Stimulated activated CD4-positive, alpha-beta T cell treated with anti-CD3 and anti-CD28 coated beads, Interleukin-2, amount 100 ng/mL, for 24 hours (primary cell): ENCODE measurements at regions not wholly inside any gene's neighbourhood (a gene's known extent, or its start where the extent isn't known, plus 50 kb on each side); places are given as distances from the start of the nearest gene placed in this dataset.
A peak's percentile ranks its signal among the peaks of the same experiment; 100 is the strongest.
"Not testable (repeated sequence)": the region's sequence is repeated elsewhere in the genome, so short reads cannot be mapped to it uniquely, and the experiment has no call there.

ENCODE experiments used
- DNase-seq, 2 donors: peaks; one replicate each; pipeline ENCODE4 v3.0.0-alpha.2; 2020

DNA sequence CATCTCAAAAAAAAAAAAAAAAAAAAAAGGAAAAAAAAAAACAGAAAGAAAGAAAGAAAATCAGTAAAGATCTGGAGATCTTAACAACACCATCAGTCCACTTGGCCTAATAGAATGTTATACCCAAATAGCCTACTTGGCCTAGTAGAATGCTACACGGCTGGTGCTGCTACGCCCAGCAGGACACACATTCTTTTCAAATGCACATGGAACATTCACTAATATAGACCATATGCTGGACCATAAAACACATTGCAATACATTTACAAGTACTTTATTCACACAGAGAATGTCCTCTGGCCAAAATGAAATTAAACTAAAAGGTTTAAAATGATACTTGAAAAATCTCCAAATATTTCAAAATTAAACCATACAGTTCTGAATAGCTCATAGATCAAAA, 80.0 kb upstream of the TNFAIP3 start:
- DNase-seq = no peak

- no peak for DNase-seq
Observed at GRCh38 chr6:137788248-137788647, 78.8 kb upstream of the TNFAIP3 start.

GRCh38 chr6:137791281-137792159, 75.5 kb upstream of the TNFAIP3 start:
- no peak for DNase-seq

GRCh38 chr6:137792160-137793033, 74.7 kb upstream of the TNFAIP3 start:
- DNase-seq = no peak

DNA sequence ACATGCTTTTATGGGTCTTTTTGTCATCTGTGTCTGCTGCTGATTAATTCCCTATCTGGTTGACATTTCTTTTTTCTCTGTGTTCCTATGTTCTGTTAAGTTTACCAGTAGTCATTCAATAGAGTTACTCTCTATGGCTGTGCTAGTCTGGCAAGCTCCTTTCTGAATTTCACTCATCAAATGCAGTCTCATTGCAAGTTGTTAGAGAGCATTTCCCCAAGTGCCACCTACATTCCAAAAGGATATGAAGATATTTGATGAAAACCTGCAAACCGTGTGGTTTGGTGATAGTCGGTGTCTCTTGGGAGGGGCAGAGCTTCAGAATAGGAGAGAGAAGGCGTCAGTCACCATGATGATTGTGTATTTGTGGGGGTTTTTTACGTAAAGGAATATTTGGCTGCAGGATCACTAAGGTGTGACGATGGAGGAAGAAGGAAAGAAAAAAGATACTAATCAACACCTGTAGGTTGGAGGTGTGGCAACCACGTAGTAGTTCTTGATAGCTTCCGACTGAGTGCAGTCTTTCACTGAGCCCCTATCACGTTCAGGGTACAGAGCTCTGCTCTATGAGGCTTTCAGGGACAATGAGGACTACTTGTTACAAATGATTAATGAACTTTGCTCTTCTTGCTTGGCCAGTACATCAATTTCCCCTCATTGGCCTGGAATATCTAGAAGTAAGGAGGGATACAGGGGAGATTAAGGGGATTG, 73.1 kb upstream of the TNFAIP3 start:
- DNase-seq = no peak

DNA sequence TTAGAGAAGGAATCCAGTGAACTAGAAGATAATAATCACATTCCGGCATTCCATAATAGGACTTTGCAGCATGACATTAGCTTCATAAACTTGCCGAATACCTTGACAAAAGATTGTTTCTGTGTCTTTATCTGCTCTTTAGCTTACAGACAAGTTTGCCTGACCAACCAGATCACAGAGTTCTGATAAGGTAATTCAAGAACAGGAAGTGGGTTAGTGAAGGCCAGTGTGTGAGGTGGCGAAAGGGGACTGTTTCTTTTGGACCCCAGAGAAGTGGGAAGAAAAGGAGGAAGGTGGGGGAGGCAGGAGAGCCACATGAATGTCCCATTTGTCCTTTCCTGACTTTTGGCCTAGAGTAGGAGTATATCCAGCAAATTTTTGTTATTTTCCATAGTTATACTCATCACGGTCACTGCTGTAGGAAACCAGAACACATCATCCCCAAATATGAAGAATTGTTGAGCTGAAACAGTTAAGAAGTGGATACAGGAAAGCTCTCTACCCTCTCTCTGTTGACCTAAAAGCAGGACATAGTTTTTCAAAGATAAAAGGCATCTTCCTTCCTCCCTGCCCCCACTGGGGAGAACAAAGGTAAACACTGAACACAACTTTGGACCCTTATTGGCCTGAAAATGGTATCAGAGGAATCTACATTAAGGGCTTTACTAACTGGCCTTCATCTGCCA, 72.4 kb upstream of the TNFAIP3 start:
- no peak for DNase-seq

GRCh38 chr6:137795501-137795900, 71.6 kb upstream of the TNFAIP3 start:
- no peak for DNase-seq

DNA sequence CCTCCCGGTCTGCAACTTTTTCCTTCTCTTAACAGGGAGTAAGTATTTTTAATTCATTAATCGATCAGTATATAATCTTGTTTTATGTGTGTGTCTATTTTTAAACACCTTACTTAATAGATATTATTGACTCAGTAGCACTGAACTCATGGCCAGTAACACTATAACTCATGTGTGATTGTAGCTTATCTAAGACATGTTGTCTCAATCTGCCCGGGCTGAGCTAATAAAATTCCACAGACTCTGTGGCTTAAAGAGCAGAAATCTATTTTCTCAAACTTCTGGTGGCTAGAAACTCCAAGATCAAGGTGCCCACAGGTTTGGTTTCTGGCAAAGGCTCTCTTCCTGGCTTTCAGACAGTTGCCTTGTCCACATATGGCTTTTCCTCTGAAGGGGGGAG, 68.8 kb upstream of the TNFAIP3 start:
- no peak for DNase-seq

DNA sequence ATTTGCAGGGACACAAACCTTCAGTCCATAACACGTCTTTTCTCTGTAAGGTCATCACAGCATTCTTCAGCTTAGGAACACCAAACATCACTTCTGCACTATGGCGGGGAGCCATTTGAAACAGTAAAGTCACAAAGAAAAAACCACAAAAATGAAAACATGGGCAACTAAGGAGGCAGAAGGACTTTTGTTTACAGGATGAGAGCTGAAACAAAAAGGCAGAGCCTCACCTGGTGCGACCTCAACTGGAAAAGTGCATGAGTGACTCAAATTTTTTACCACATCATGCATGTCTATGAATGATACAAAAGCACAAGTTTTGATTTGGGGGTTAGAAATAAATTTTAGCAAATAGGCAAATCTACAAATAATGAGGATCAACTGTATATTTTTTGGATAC, 68.2 kb upstream of the TNFAIP3 start:
- no peak for DNase-seq

GRCh38 chr6:137799950-137800568, 67.0 kb upstream of the TNFAIP3 start:
- DNase-seq = peak; percentile 54 to 62

- DNase-seq = no peak
Observed at GRCh38 chr6:137800762-137801161, 66.3 kb upstream of the TNFAIP3 start.

GRCh38 chr6:137801352-137802114, 65.5 kb upstream of the TNFAIP3 start:
- DNase-seq = no peak

GRCh38 chr6:137802408-137803182, 64.5 kb upstream of the TNFAIP3 start:
- DNase-seq = no peak

GRCh38 chr6:137804637-137805036, 62.4 kb upstream of the TNFAIP3 start:
- DNase-seq = no peak

GRCh38 chr6:137805622-137806021, 61.4 kb upstream of the TNFAIP3 start:
- no peak for DNase-seq

GRCh38 chr6:137806914-137807682, 60.0 kb upstream of the TNFAIP3 start:
- no peak for DNase-seq

GRCh38 chr6:137808191-137808590, 58.9 kb upstream of the TNFAIP3 start:
- no peak for DNase-seq

DNA sequence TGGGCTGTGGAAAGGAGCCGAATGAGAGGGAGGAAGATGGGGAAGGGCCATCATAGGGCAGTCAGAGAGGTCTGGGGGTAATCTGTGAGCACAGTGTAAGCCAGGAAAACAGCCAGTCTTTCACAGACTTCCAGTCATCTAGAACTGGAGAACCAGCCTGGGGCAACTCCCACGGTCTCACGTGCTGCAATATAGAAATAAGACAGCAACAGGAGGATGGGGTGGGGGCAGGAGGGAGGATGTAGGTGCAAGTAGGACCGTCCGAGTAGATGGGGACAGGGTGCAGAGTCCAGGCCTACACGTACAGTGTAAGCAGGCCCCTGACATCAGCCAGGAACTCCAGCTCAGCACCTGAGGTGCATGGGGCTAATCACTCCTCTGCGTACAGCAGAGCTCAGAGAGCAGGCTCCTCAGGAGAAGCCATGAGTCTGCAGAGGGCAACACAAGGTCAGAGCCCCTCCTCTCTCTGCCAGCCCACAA, 58.2 kb upstream of the TNFAIP3 start:
- DNase-seq = no peak

DNA sequence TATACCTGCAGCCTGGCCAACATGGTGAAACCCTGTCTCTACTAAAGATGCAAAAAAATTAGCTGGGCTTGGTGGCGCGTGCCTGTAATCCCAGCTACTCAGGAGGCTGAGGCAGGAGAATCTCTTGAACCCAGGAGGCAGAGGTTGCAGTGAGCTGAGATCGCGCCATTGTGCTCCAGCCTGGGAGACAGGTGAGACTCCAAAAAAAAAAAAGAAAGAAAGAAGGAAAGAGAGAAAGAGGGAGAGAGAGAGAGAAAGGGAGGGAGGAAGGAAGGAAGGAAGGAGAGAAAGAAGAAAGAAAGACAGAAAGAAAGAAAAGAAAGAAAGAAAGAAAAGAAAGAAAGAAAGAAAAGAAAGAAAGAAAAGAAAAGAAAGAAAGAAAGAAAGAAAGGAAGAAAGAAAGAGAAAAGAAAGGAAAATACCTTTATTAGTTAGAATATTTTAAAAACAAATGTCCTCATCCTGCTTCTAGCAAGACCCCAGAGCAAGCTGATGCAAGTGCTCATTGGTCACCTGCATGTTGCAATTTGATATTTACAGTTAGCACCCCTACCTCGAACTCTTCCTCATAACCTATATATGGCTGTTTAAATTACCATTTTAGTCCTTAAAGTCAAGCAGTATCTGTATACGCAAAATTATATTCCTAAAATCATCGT, 57.0 kb upstream of the TNFAIP3 start:
- not testable (repeated sequence) for DNase-seq
